H1 (cell line): ENCODE measurements at regions not wholly inside any gene's neighbourhood (a gene's known extent, or its start where the extent isn't known, plus 50 kb on each side); places are given as distances from the start of the nearest gene placed in this dataset.

Experiments
- CTCF ChIA-PET: fragments of 300-600 bp; sonication (Branson Sonifier 250); formaldehyde crosslinking; loops from one replicate; lab custom pipeline; 2021; ENCODE audit not compliant: partially characterized antibody; lab: Charles Lee
- POLR2A ChIA-PET: fragments of 300-600 bp; sonication (Branson Sonifier 250); formaldehyde crosslinking; loops from one replicate; lab custom pipeline; 2021; ENCODE audit warnings: inconsistent platforms; ENCODE audit not compliant: partially characterized antibody; lab: Charles Lee
- DNase-seq, 2 experiments: peaks; one replicate each; pipeline versions ENCODE4 v3.0.0 to v3.0.0-alpha.2; 2010 to 2022; ENCODE audit warnings: low spot score in 2 of 2, low read depth in 1 of 2, mixed read lengths in 1 of 2
- FAIRE-seq: peaks from 2 replicates; lab custom pipeline; 2011; peaks lifted over from hg19 to GRCh38; lab: Jason Lieb, UNC
- H2AFZ ChIP-seq: 2 replicates; pipeline ENCODE4 v1.8.1; 2012; ENCODE audit warnings: low read length, inconsistent platforms
- H2AK5ac ChIP-seq: 2 replicates; pipeline ENCODE4 v1.6.1; 2013; ENCODE audit warnings: low read depth, low read length
- H2BK120ac ChIP-seq: replicated peaks from 2 replicates; pipeline ENCODE3; 2013; ENCODE audit warnings: low read depth, low read length, inconsistent platforms
- H2BK12ac ChIP-seq: 2 replicates; pipeline ENCODE4 v1.6.1; 2013; ENCODE audit warnings: low read depth, low read length
- H2BK15ac ChIP-seq: 2 replicates; pipeline ENCODE4 v1.6.1; 2013; ENCODE audit warnings: low read length
- H2BK20ac ChIP-seq: 2 replicates; pipeline ENCODE4 v1.6.1; 2013; ENCODE audit warnings: low read length
- H2BK5ac ChIP-seq: 2 replicates; pipeline ENCODE4 v1.6.1; 2013; ENCODE audit warnings: low read depth, low read length
- H3K14ac ChIP-seq: 2 replicates; pipeline ENCODE4 v1.6.1; 2013; ENCODE audit warnings: inconsistent platforms; ENCODE audit not compliant: insufficient read length
- H3K18ac ChIP-seq: 2 replicates; pipeline ENCODE4 v1.6.1; 2013; ENCODE audit warnings: low read length; ENCODE audit errors: extremely low read depth
- H3K23ac ChIP-seq: 2 replicates; pipeline ENCODE4 v1.6.1; 2013; ENCODE audit warnings: inconsistent platforms; ENCODE audit not compliant: insufficient read length
- H3K23me2 ChIP-seq: 2 replicates; pipeline ENCODE4 v1.6.1; 2013; ENCODE audit warnings: low read depth, low read length
- H3K27ac ChIP-seq: 2 replicates; pipeline ENCODE4 v1.6.1; 2011; ENCODE audit warnings: low read depth, low read length, inconsistent platforms
- H3K27me3 ChIP-seq, 4 experiments: replicated peaks in 1 of 4; 1 replicate in 1 of 4; 2 replicates in 3 of 4; pipeline versions ENCODE4 v1.6.1 to v1.8.1; 2011 to 2013; ENCODE audit warnings: low read length in 3 of 4, mild to moderate bottlenecking in 3 of 4, inconsistent platforms in 2 of 4, mixed read lengths in 2 of 4, moderate library complexity in 1 of 4; ENCODE audit not compliant: control insufficient read depth in 3 of 4, insufficient read depth in 3 of 4; ENCODE audit errors: extremely low read depth in 1 of 4
- H3K36me3 ChIP-seq, 4 experiments: 2 replicates each; pipeline versions ENCODE4 v1.6.1 to v1.8.1; 2011 to 2013; ENCODE audit warnings: mild to moderate bottlenecking in 4 of 4, low read length in 3 of 4, moderate library complexity in 2 of 4, control low read depth in 1 of 4, inconsistent platforms in 1 of 4; ENCODE audit not compliant: insufficient read depth in 4 of 4, control insufficient read depth in 2 of 4
- H3K4ac ChIP-seq: replicated peaks from 2 replicates; pipeline ENCODE3; 2013; ENCODE audit warnings: low read length, low read depth, mixed read lengths, inconsistent platforms; ENCODE audit not compliant: insufficient read length
- H3K4me1 ChIP-seq, 4 experiments: replicated peaks in 1 of 4; 1 replicate in 1 of 4; 2 replicates in 3 of 4; pipeline versions ENCODE4 v1.6.1 to v1.8.1; 2011 to 2013; ENCODE audit warnings: low read length in 3 of 4, inconsistent platforms in 2 of 4, mixed read lengths in 1 of 4; ENCODE audit not compliant: insufficient read depth in 4 of 4, control insufficient read depth in 3 of 4
- H3K4me2 ChIP-seq, 2 experiments: 2 replicates each; pipeline versions ENCODE4 v1.6.1 to v1.8.1; 2011 to 2013; ENCODE audit warnings: low read depth in 2 of 2, low read length in 2 of 2, control low read depth in 1 of 2, inconsistent platforms in 1 of 2, mild to moderate bottlenecking in 1 of 2; ENCODE audit not compliant: insufficient read depth in 1 of 2
- H3K4me3 ChIP-seq, 4 experiments: fragments of 200-600, 300-600 bp in 1 of 4; sonication (generic), shearing (Covaris generic), sonication (Bioruptor Twin) in 1 of 4; 2 replicates each; pipeline versions ENCODE4 v1.5.1 to v1.8.1; 2011 to 2016; ENCODE audit warnings: low read length in 4 of 4, low read depth in 3 of 4, control low read depth in 2 of 4, inconsistent platforms in 2 of 4, mild to moderate bottlenecking in 2 of 4, mixed read lengths in 1 of 4, moderate library complexity in 1 of 4; ENCODE audit not compliant: insufficient read depth in 2 of 4; ENCODE audit errors: extremely low read depth in 1 of 4
- H3K56ac ChIP-seq: replicated peaks from 2 replicates; pipeline ENCODE3; 2013; ENCODE audit warnings: low read depth, mild to moderate bottlenecking, mixed read lengths, low read length, inconsistent platforms; ENCODE audit not compliant: insufficient read length
- H3K79me1 ChIP-seq: 2 replicates; pipeline ENCODE4 v1.6.1; 2013; ENCODE audit warnings: low read depth, low read length, control low read depth
- H3K79me2 ChIP-seq, 2 experiments: 2 replicates each; pipeline versions ENCODE4 v1.6.1 to v1.8.1; 2012 to 2013; ENCODE audit warnings: low read length in 2 of 2, mild to moderate bottlenecking in 2 of 2, inconsistent platforms in 1 of 2; ENCODE audit not compliant: insufficient read depth in 2 of 2, control insufficient read depth in 1 of 2
- H3K9ac ChIP-seq, 4 experiments: replicated peaks in 1 of 4; 1 replicate in 1 of 4; 2 replicates in 3 of 4; pipeline versions ENCODE4 v1.6.1 to v1.8.1; 2011 to 2013; ENCODE audit warnings: low read depth in 3 of 4, low read length in 3 of 4, control low read depth in 2 of 4, mild to moderate bottlenecking in 2 of 4, moderate library complexity in 2 of 4, inconsistent platforms in 1 of 4; ENCODE audit errors: extremely low read depth in 1 of 4
- H3K9me3 ChIP-seq, 2 experiments: 2 replicates each; pipeline versions ENCODE4 v1.6.1 to v1.8.1; 2012 to 2013; ENCODE audit warnings: mild to moderate bottlenecking in 2 of 2, moderate library complexity in 2 of 2, control low read depth in 1 of 2, inconsistent platforms in 1 of 2, low read depth in 1 of 2, low read length in 1 of 2, mixed read lengths in 1 of 2; ENCODE audit not compliant: insufficient read depth in 2 of 2
- H4K20me1 ChIP-seq, 2 experiments: replicated peaks in 1 of 2; 2 replicates each; pipeline versions ENCODE3 to v1.8.1; 2011 to 2013; ENCODE audit warnings: inconsistent platforms in 2 of 2, low read length in 2 of 2, mild to moderate bottlenecking in 1 of 2; ENCODE audit not compliant: insufficient read depth in 2 of 2, control insufficient read depth in 1 of 2
- H4K5ac ChIP-seq: 2 replicates; pipeline ENCODE4 v1.6.1; 2013; ENCODE audit warnings: low read length, low read depth, mixed read lengths, inconsistent platforms; ENCODE audit not compliant: insufficient read length
- H4K8ac ChIP-seq: 2 replicates; pipeline ENCODE4 v1.8.0; 2013; ENCODE audit warnings: mild to moderate bottlenecking, moderate library complexity, low read length, inconsistent platforms; ENCODE audit not compliant: insufficient read depth; ENCODE audit errors: extremely low read depth
- H4K91ac ChIP-seq: replicated peaks from 2 replicates; pipeline ENCODE3; 2013; ENCODE audit warnings: low read length, mixed read lengths, inconsistent platforms; ENCODE audit not compliant: insufficient read length
- BACH1 ChIP-seq: IDR thresholded peaks from 2 replicates; pipeline ENCODE4 v1.6.1; 2012; ENCODE audit warnings: low read length, improper control_type of control experiment
- FOSL1 ChIP-seq: IDR thresholded peaks from 2 replicates; pipeline ENCODE4 v1.6.1; 2011; ENCODE audit warnings: mild to moderate bottlenecking, low read depth, low read length, moderate library complexity; ENCODE audit not compliant: insufficient read depth
- GTF2F1 ChIP-seq: IDR thresholded peaks from 2 replicates; pipeline ENCODE4 v1.6.1; 2012; ENCODE audit warnings: low read depth, low read length, improper control_type of control experiment, borderline replicate concordance
- SP4 ChIP-seq: IDR thresholded peaks from 2 replicates; pipeline ENCODE4 v1.6.1; 2012; ENCODE audit warnings: low read length, inconsistent platforms
- TBP ChIP-seq: IDR thresholded peaks from 2 replicates; pipeline ENCODE4 v1.6.1; 2011; ENCODE audit warnings: low read depth, low read length, improper control_type of control experiment
- TEAD4 ChIP-seq: IDR thresholded peaks from 2 replicates; pipeline ENCODE4 v1.6.1; 2012; ENCODE audit warnings: low read depth, low read length, inconsistent platforms, mixed read lengths
- WGBS, 2 experiments: shearing (Covaris generic) in 1 of 2; methylation state at CpG; one replicate each; pipeline versions ENCODE4 v1.1.6 to v1.1.7; 2013 to 2015; ENCODE audit warnings: low lambda C conversion rate in 2 of 2, mixed read lengths in 2 of 2, inconsistent platforms in 1 of 2, low coverage in 1 of 2, missing lambda C conversion rate in 1 of 2; ENCODE audit not compliant: insufficient replicate concordance in 2 of 2, insufficient coverage in 1 of 2, insufficient read length in 1 of 2; ENCODE audit errors: extremely low coverage in 1 of 2, missing lambda C conversion rate in 1 of 2; 5-methylcytosine and 5-hydroxymethylcytosine counted together
- TF ChIP-seq, protein P1 (sequence below): IDR thresholded peaks from 2 replicates; pipeline ENCODE4 v1.6.1; 2012; ENCODE audit warnings: low read length, inconsistent platforms
- TF ChIP-seq, protein P2 (sequence below): IDR thresholded peaks from 2 replicates; pipeline ENCODE4 v1.6.1; 2012; ENCODE audit warnings: inconsistent platforms

DNA sequence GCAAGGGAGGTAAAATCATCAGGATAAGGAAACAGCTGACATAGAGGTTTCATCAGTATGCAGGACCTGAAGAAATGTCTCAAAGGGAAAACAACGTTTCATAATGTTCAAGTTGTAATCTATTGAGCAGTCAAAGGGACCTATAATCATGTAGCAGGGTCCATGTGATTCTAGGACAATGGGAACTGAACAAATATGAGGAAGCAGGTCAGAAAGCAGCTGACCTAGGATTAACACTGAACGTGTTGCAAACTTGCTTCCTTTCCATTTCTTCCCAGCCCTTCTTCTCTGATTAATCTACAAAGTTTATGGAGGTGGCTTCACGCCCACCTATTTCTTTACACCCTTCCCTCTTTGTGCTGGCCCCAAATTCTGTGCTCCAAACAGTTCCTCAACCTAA, 256.9 kb upstream of the AKR1E2 start:
- no peaks in the 10 kb centered on the region for H3K9me3 ChIP-seq
- H3K23ac ChIP-seq = no peak overlapping the region
- H3K23me2 ChIP-seq = no peaks in the 10 kb centered on the region
- WGBS, 2 experiments = 87% methylated on average over 3 of the region's 3 CpGs; no CpG with 5 or more reads in 1 of the 2 experiments
- H2BK15ac ChIP-seq = no peak overlapping the region
- DNase-seq (no peak), FAIRE-seq (no peak)
- H2AK5ac ChIP-seq = no peak overlapping the region
- ChIA-PET CTCF (no interaction called here), POLR2A (no interaction called here)
- H3K4ac ChIP-seq = no peak overlapping the region
- H3K4me1 ChIP-seq = no peaks in the 10 kb centered on the region
- H2BK120ac ChIP-seq = no peak overlapping the region
- no peak overlapping the region for H4K91ac ChIP-seq
- H3K4me3 ChIP-seq = no peak overlapping the region
- no peak overlapping the region for H3K18ac ChIP-seq
- H3K14ac ChIP-seq = no peak overlapping the region
- H2AFZ ChIP-seq = no peak overlapping the region
- no peak overlapping the region for H2BK20ac ChIP-seq
- H3K4me2 ChIP-seq = no peak overlapping the region
- H3K79me2 ChIP-seq = no peaks in the 10 kb centered on the region
- no peak overlapping the region for H4K8ac ChIP-seq
- H3K9ac ChIP-seq = no peak overlapping the region
- no peak overlapping the region for H2BK5ac ChIP-seq
- no peaks in the 10 kb centered on the region for H4K20me1 ChIP-seq
- no peak overlapping the region for H3K56ac ChIP-seq
- H2BK12ac ChIP-seq = no peak overlapping the region
- H3K36me3 ChIP-seq = no peaks in the 10 kb centered on the region
- no peaks in the 10 kb centered on the region for H3K79me1 ChIP-seq
- TF ChIP-seq, protein P1, sequence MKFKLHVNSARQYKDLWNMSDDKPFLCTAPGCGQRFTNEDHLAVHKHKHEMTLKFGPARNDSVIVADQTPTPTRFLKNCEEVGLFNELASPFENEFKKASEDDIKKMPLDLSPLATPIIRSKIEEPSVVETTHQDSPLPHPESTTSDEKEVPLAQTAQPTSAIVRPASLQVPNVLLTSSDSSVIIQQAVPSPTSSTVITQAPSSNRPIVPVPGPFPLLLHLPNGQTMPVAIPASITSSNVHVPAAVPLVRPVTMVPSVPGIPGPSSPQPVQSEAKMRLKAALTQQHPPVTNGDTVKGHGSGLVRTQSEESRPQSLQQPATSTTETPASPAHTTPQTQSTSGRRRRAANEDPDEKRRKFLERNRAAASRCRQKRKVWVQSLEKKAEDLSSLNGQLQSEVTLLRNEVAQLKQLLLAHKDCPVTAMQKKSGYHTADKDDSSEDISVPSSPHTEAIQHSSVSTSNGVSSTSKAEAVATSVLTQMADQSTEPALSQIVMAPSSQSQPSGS = no peak
- TF ChIP-seq BACH1 (no peak), TEAD4 (no peak), TBP (no peak), SP4 (no peak), GTF2F1 (no peak), FOSL1 (no peak)
- TF ChIP-seq, protein P2, sequence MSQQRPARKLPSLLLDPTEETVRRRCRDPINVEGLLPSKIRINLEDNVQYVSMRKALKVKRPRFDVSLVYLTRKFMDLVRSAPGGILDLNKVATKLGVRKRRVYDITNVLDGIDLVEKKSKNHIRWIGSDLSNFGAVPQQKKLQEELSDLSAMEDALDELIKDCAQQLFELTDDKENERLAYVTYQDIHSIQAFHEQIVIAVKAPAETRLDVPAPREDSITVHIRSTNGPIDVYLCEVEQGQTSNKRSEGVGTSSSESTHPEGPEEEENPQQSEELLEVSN = no peak
- no peaks in the 10 kb centered on the region for H3K27me3 ChIP-seq
- no peak overlapping the region for H4K5ac ChIP-seq
- no peak overlapping the region for H3K27ac ChIP-seq
